Parathyroid adenoma (tissue), 2 donors: ENCODE measurements at regions not wholly inside any gene's neighbourhood (a gene's known extent, or its start where the extent isn't known, plus 50 kb on each side); places are given as distances from the start of the nearest gene placed in this dataset.

Experiments
- H2AFZ ChIP-seq: fragments of 300-600 bp; sonication (generic); one replicate; pipeline ENCODE4 v1.7.0; 2017; ENCODE audit warnings: antibody characterized with exemption, mild to moderate bottlenecking
- H3K27ac ChIP-seq: fragments of 300-600 bp; sonication (generic); one replicate; pipeline ENCODE4 v1.7.0; 2017
- H3K27me3 ChIP-seq: fragments of 300-600 bp; sonication (generic); one replicate; pipeline ENCODE4 v1.7.0; 2017; ENCODE audit warnings: low read length; ENCODE audit not compliant: control insufficient read depth, insufficient read depth
- H3K36me3 ChIP-seq: fragments of 300-600 bp; sonication (generic); one replicate; pipeline ENCODE4 v1.7.0; 2017; ENCODE audit warnings: low read length; ENCODE audit not compliant: control insufficient read depth, insufficient read depth
- H3K4me1 ChIP-seq: fragments of 300-600 bp; sonication (generic); one replicate; pipeline ENCODE4 v1.7.0; 2017; ENCODE audit warnings: control low read depth
- H3K4me2 ChIP-seq: fragments of 300-600 bp; sonication (generic); one replicate; pipeline ENCODE4 v1.7.0; 2017; ENCODE audit warnings: low read length
- H3K4me3 ChIP-seq: fragments of 300-600 bp; sonication (generic); one replicate; pipeline ENCODE4 v1.7.0; 2017; ENCODE audit warnings: low read depth, low read length
- H3K79me2 ChIP-seq: fragments of 300-600 bp; sonication (generic); one replicate; pipeline ENCODE4 v1.7.0; 2017; ENCODE audit warnings: control low read depth
- H3K9ac ChIP-seq: fragments of 300-600 bp; sonication (generic); one replicate; pipeline ENCODE4 v1.7.0; 2017; ENCODE audit warnings: mild to moderate bottlenecking
- H3K9me3 ChIP-seq: fragments of 300-600 bp; sonication (generic); one replicate; pipeline ENCODE4 v1.7.0; 2017; ENCODE audit warnings: low read length; ENCODE audit not compliant: control insufficient read depth
- TF ChIP-seq, protein P1 (sequence below): fragments of 300-600 bp; sonication (generic); IDR thresholded peaks from one replicate; pipeline ENCODE4 v1.7.0; 2017; ENCODE audit warnings: antibody characterized with exemption, mild to moderate bottlenecking
- donor health status: primary hyperparathyroidism.

DNA sequence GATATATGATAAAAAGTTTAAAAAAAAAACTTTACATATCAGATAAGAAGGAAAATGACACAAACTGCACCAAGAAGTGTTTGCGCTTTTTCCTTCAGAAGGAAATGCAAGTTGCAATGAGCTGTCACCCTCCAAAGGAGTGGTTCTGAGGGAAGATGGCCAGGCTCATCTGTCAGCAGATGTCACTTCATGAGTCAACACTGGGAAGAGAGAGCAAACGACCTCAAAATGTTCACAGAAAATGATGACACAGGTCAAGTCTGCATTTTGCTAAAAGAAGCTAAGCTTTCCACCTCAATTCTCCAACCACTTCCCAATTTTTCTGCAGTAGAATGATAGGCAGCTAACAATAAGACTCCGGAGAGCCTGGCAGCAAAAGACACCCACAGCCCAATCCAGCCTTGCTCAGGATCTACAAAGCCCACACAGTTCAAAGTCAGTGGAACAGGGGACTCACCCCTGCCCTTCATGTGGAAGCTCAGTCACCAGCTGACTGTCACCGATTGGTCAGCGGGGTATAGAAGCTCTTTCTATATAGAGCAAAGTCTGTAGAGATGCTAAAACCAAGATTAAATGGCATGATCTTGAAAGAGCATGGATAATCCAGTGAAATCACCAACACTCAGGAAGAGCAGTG is 155.1 kb upstream of the NEBL start:
- Histone ChIP-seq H2AFZ (no peak overlapping the region), H3K9ac (no peak overlapping the region), H3K79me2 (peaks cover 2% of the 10 kb centered on the region), H3K27ac (no peak overlapping the region), H3K27me3 (no peaks in the 10 kb centered on the region), H3K36me3 (no peaks in the 10 kb centered on the region), H3K4me1 (no peaks in the 10 kb centered on the region), H3K4me2 (no peak overlapping the region), H3K4me3 (no peak overlapping the region), H3K9me3 (no peaks in the 10 kb centered on the region)
- TF ChIP-seq, protein P1, sequence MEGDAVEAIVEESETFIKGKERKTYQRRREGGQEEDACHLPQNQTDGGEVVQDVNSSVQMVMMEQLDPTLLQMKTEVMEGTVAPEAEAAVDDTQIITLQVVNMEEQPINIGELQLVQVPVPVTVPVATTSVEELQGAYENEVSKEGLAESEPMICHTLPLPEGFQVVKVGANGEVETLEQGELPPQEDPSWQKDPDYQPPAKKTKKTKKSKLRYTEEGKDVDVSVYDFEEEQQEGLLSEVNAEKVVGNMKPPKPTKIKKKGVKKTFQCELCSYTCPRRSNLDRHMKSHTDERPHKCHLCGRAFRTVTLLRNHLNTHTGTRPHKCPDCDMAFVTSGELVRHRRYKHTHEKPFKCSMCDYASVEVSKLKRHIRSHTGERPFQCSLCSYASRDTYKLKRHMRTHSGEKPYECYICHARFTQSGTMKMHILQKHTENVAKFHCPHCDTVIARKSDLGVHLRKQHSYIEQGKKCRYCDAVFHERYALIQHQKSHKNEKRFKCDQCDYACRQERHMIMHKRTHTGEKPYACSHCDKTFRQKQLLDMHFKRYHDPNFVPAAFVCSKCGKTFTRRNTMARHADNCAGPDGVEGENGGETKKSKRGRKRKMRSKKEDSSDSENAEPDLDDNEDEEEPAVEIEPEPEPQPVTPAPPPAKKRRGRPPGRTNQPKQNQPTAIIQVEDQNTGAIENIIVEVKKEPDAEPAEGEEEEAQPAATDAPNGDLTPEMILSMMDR, result no peak

GRCh38 chr10:21049482-21049881 is 152.4 kb upstream of the NEBL start:
- Histone ChIP-seq H3K27ac (no peak overlapping the region), H3K79me2 (no peaks in the 10 kb centered on the region), H3K9me3 (no peaks in the 10 kb centered on the region), H3K36me3 (no peaks in the 10 kb centered on the region), H3K4me2 (no peak overlapping the region), H3K9ac (no peak overlapping the region), H3K4me3 (no peak overlapping the region), H3K4me1 (no peaks in the 10 kb centered on the region), H2AFZ (no peak overlapping the region), H3K27me3 (no peaks in the 10 kb centered on the region)
- TF ChIP-seq, protein P1, result no peak

DNA sequence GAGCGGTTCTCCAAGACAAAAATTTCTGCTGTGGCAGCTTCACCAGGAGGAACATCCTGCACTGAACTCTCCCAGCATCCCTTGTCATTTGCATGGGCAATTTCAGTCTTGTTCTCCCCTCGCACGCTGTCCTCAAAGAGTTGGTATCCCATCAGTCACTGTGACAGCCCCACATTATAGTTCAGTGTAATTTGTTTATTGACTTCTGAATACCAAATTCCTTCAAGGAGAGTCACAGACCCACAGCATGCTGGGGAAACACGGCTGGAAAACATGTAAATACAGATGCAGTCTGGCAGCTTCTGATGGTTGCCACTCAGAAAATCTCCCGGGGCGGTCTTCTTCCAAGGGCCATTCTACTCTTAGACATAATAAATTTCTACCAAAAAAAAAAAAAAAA is 151.0 kb upstream of the NEBL start:
- no peak overlapping the region for H3K4me3 ChIP-seq
- H3K4me2 ChIP-seq, result no peak overlapping the region
- H3K9me3 ChIP-seq, result no peaks in the 10 kb centered on the region
- H2AFZ ChIP-seq, result no peak overlapping the region
- peaks cover 3% of the 10 kb centered on the region for H3K79me2 ChIP-seq
- TF ChIP-seq, protein P1, result no peak
- H3K36me3 ChIP-seq, result no peaks in the 10 kb centered on the region
- no peak overlapping the region for H3K9ac ChIP-seq
- no peaks in the 10 kb centered on the region for H3K4me1 ChIP-seq
- H3K27me3 ChIP-seq, result no peaks in the 10 kb centered on the region
- no peak overlapping the region for H3K27ac ChIP-seq

- Histone ChIP-seq H2AFZ (no peak overlapping the region), H3K79me2 (peaks cover 8% of the 10 kb centered on the region), H3K36me3 (no peaks in the 10 kb centered on the region), H3K4me3 (no peak overlapping the region), H3K9me3 (no peaks in the 10 kb centered on the region), H3K27ac (no peak overlapping the region), H3K4me1 (no peaks in the 10 kb centered on the region), H3K27me3 (no peaks in the 10 kb centered on the region), H3K4me2 (no peak overlapping the region), H3K9ac (no peak overlapping the region)
- TF ChIP-seq, protein P1, result no peak
Observed at GRCh38 chr10:21047511-21047910, 150.4 kb upstream of the NEBL start.

- H3K4me1 ChIP-seq, result no peaks in the 10 kb centered on the region
- H3K4me3 ChIP-seq, result no peak overlapping the region
- TF ChIP-seq, protein P1, result no peak
- no peaks in the 10 kb centered on the region for H3K9me3 ChIP-seq
- no peak overlapping the region for H3K27ac ChIP-seq
- no peaks in the 10 kb centered on the region for H3K27me3 ChIP-seq
- H3K79me2 ChIP-seq, result peaks cover 8% of the 10 kb centered on the region
- H3K4me2 ChIP-seq, result no peak overlapping the region
- no peak overlapping the region for H3K9ac ChIP-seq
- no peak overlapping the region for H2AFZ ChIP-seq
- H3K36me3 ChIP-seq, result no peaks in the 10 kb centered on the region
Observed at GRCh38 chr10:21047096-21047495, 150.0 kb upstream of the NEBL start.
